Activated naive CD8-positive, alpha-beta T cell treated with anti-CD3 and anti-CD28 coated beads, Interleukin-2, amount 50 U/mL, for 24 hours (primary cell): ENCODE measurements at regions not wholly inside any gene's neighbourhood (a gene's known extent, or its start where the extent isn't known, plus 50 kb on each side); places are given as distances from the start of the nearest gene placed in this dataset.

ENCODE experiments used
- ATAC-seq: fragments of 150-1000 bp; cut with Tn5 transposase; one replicate; pipeline ENCODE4 v1.10.0; 2021
- DNase-seq: peaks from one replicate; pipeline ENCODE4 v3.0.0; 2021
- H3K27ac Mint-ChIP-seq: one replicate; pipeline ENCODE4 v1.8.0; 2021; ENCODE audit warnings: mild to moderate bottlenecking, mixed read lengths
- H3K27me3 Mint-ChIP-seq: one replicate; pipeline ENCODE4 v1.8.0; 2021; ENCODE audit warnings: mixed read lengths
- H3K36me3 Mint-ChIP-seq: one replicate; pipeline ENCODE4 v1.8.0; 2021; ENCODE audit warnings: low read depth, mixed read lengths
- H3K4me1 Mint-ChIP-seq: one replicate; pipeline ENCODE4 v1.8.0; 2021; ENCODE audit warnings: mixed read lengths
- H3K4me3 Mint-ChIP-seq: one replicate; pipeline ENCODE4 v1.8.0; 2021; ENCODE audit warnings: mild to moderate bottlenecking, moderate library complexity, mixed read lengths
- H3K9me3 Mint-ChIP-seq: one replicate; pipeline ENCODE4 v1.8.0; 2021; ENCODE audit warnings: mixed read lengths

- no peaks in the 10 kb centered on the region for H3K4me1 Mint-ChIP-seq
- H3K36me3 Mint-ChIP-seq = no peaks in the 10 kb centered on the region
- DNase-seq (no peak), ATAC-seq (no peak)
- H3K27me3 Mint-ChIP-seq = no peaks in the 10 kb centered on the region
- no peaks in the 10 kb centered on the region for H3K9me3 Mint-ChIP-seq
- H3K27ac Mint-ChIP-seq = no peak overlapping the region
- H3K4me3 Mint-ChIP-seq = no peak overlapping the region
Measured at GRCh38 chr3:153060346-153060745, 101.7 kb upstream of the RAP2B start.

GRCh38 chr3:153061938-153062528 lies 100.0 kb upstream of the RAP2B start:
- no peaks in the 10 kb centered on the region for H3K36me3 Mint-ChIP-seq
- no peak for ATAC-seq
- H3K27ac Mint-ChIP-seq = no peak overlapping the region
- no peaks in the 10 kb centered on the region for H3K27me3 Mint-ChIP-seq
- H3K4me1 Mint-ChIP-seq = no peaks in the 10 kb centered on the region
- no peak for DNase-seq
- H3K9me3 Mint-ChIP-seq = no peaks in the 10 kb centered on the region
- no peak overlapping the region for H3K4me3 Mint-ChIP-seq

- no peaks in the 10 kb centered on the region for H3K4me1 Mint-ChIP-seq
- no peak for DNase-seq
- H3K27me3 Mint-ChIP-seq = no peaks in the 10 kb centered on the region
- H3K27ac Mint-ChIP-seq = no peak overlapping the region
- H3K9me3 Mint-ChIP-seq = no peaks in the 10 kb centered on the region
- H3K4me3 Mint-ChIP-seq = no peak overlapping the region
- H3K36me3 Mint-ChIP-seq = no peaks in the 10 kb centered on the region
- no peak for ATAC-seq
Measured at GRCh38 chr3:153063337-153063736, 98.7 kb upstream of the RAP2B start.

- Mint-ChIP-seq H3K4me3 (no peak overlapping the region), H3K27me3 (no peaks in the 10 kb centered on the region), H3K36me3 (no peaks in the 10 kb centered on the region), H3K9me3 (no peaks in the 10 kb centered on the region), H3K27ac (no peak overlapping the region), H3K4me1 (no peaks in the 10 kb centered on the region)
- ATAC-seq (no peak), DNase-seq (no peak)
Measured at GRCh38 chr3:153066983-153067382, 95.0 kb upstream of the RAP2B start.

- Mint-ChIP-seq H3K4me1 (no peaks in the 10 kb centered on the region), H3K27me3 (no peaks in the 10 kb centered on the region), H3K27ac (no peak overlapping the region), H3K9me3 (no peaks in the 10 kb centered on the region), H3K36me3 (no peaks in the 10 kb centered on the region), H3K4me3 (no peak overlapping the region)
- DNase-seq (no peak), ATAC-seq (no peak)
Measured at GRCh38 chr3:153069598-153070510, 92.2 kb upstream of the RAP2B start.

- Mint-ChIP-seq H3K4me1 (no peaks in the 10 kb centered on the region), H3K27ac (no peak overlapping the region), H3K36me3 (no peaks in the 10 kb centered on the region), H3K4me3 (no peak overlapping the region), H3K9me3 (no peaks in the 10 kb centered on the region), H3K27me3 (no peaks in the 10 kb centered on the region)
- DNase-seq = no peak
- no peak for ATAC-seq
Measured at GRCh38 chr3:153070511-153070868, 91.5 kb upstream of the RAP2B start.

GRCh38 chr3:153072382-153072781 lies 89.6 kb upstream of the RAP2B start:
- ATAC-seq (no peak), DNase-seq (no peak)
- Mint-ChIP-seq H3K4me1 (no peaks in the 10 kb centered on the region), H3K36me3 (no peaks in the 10 kb centered on the region), H3K27me3 (no peaks in the 10 kb centered on the region), H3K9me3 (no peaks in the 10 kb centered on the region), H3K4me3 (no peak overlapping the region), H3K27ac (no peak overlapping the region)

GRCh38 chr3:153072856-153073255 lies 89.2 kb upstream of the RAP2B start:
- Mint-ChIP-seq H3K4me3 (no peak overlapping the region), H3K36me3 (no peaks in the 10 kb centered on the region), H3K9me3 (no peaks in the 10 kb centered on the region), H3K27ac (no peak overlapping the region), H3K4me1 (no peaks in the 10 kb centered on the region), H3K27me3 (no peaks in the 10 kb centered on the region)
- ATAC-seq = no peak
- DNase-seq = no peak

- Mint-ChIP-seq H3K4me3 (no peak overlapping the region), H3K36me3 (no peaks in the 10 kb centered on the region), H3K27me3 (no peaks in the 10 kb centered on the region), H3K9me3 (no peaks in the 10 kb centered on the region), H3K27ac (no peak overlapping the region), H3K4me1 (no peaks in the 10 kb centered on the region)
- no peak for DNase-seq
- no peak for ATAC-seq
Measured at GRCh38 chr3:153073636-153074035, 88.4 kb upstream of the RAP2B start.

- no peak for ATAC-seq
- Mint-ChIP-seq H3K4me1 (no peaks in the 10 kb centered on the region), H3K9me3 (no peaks in the 10 kb centered on the region), H3K4me3 (no peak overlapping the region), H3K27me3 (no peaks in the 10 kb centered on the region), H3K36me3 (no peaks in the 10 kb centered on the region), H3K27ac (no peak overlapping the region)
- no peak for DNase-seq
Measured at GRCh38 chr3:153078826-153079225, 83.2 kb upstream of the RAP2B start.

- Mint-ChIP-seq H3K9me3 (no peaks in the 10 kb centered on the region), H3K4me1 (no peaks in the 10 kb centered on the region), H3K36me3 (no peaks in the 10 kb centered on the region), H3K27ac (no peak overlapping the region), H3K27me3 (no peaks in the 10 kb centered on the region), H3K4me3 (no peak overlapping the region)
- DNase-seq (no peak), ATAC-seq (no peak)
Measured at GRCh38 chr3:153079386-153079785, 82.6 kb upstream of the RAP2B start.

- no peak overlapping the region for H3K27ac Mint-ChIP-seq
- no peaks in the 10 kb centered on the region for H3K9me3 Mint-ChIP-seq
- no peaks in the 10 kb centered on the region for H3K27me3 Mint-ChIP-seq
- no peaks in the 10 kb centered on the region for H3K4me1 Mint-ChIP-seq
- ATAC-seq (no peak), DNase-seq (no peak)
- no peaks in the 10 kb centered on the region for H3K36me3 Mint-ChIP-seq
- no peak overlapping the region for H3K4me3 Mint-ChIP-seq
Measured at GRCh38 chr3:153080778-153081240, 81.2 kb upstream of the RAP2B start.

- ATAC-seq (no peak), DNase-seq (no peak)
- no peaks in the 10 kb centered on the region for H3K9me3 Mint-ChIP-seq
- no peak overlapping the region for H3K4me3 Mint-ChIP-seq
- no peaks in the 10 kb centered on the region for H3K27me3 Mint-ChIP-seq
- H3K36me3 Mint-ChIP-seq = no peaks in the 10 kb centered on the region
- no peaks in the 10 kb centered on the region for H3K4me1 Mint-ChIP-seq
- no peak overlapping the region for H3K27ac Mint-ChIP-seq
Measured at GRCh38 chr3:153084431-153084830, 77.6 kb upstream of the RAP2B start.

GRCh38 chr3:153087595-153088566 lies 74.1 kb upstream of the RAP2B start:
- H3K27ac Mint-ChIP-seq = no peak overlapping the region
- H3K27me3 Mint-ChIP-seq = no peaks in the 10 kb centered on the region
- no peak overlapping the region for H3K4me3 Mint-ChIP-seq
- H3K4me1 Mint-ChIP-seq = peaks cover 11% of the 10 kb centered on the region
- no peak for ATAC-seq
- DNase-seq = no peak
- H3K36me3 Mint-ChIP-seq = no peaks in the 10 kb centered on the region
- no peaks in the 10 kb centered on the region for H3K9me3 Mint-ChIP-seq
